Loucy (cell line): ENCODE measurements at regions not wholly inside any gene's neighbourhood (a gene's known extent, or its start where the extent isn't known, plus 50 kb on each side); places are given as distances from the start of the nearest gene placed in this dataset.

Source experiments
- H2AFZ ChIP-seq: fragments of 200-600 bp; sonication (generic); 2 replicates; pipeline ENCODE4 v1.6.0; 2016; ENCODE audit warnings: antibody characterized with exemption, mild to moderate bottlenecking, low read length, moderate library complexity
- H3F3A ChIP-seq: fragments of 200-600 bp; 2 replicates; pipeline ENCODE4 v1.6.0; 2016; ENCODE audit warnings: antibody characterized with exemption, low read depth, mild to moderate bottlenecking
- H3K27me3 ChIP-seq: fragments of 200-600 bp; sonication (generic); 2 replicates; pipeline ENCODE4 v1.6.1; 2014; ENCODE audit warnings: low read length, mild to moderate bottlenecking; ENCODE audit not compliant: insufficient read depth, poor library complexity, severe bottlenecking
- H3K36me3 ChIP-seq: fragments of 200-600 bp; sonication (generic); 2 replicates; pipeline ENCODE4 v1.6.1; 2016; ENCODE audit warnings: low read length; ENCODE audit not compliant: insufficient read depth
- H3K4me1 ChIP-seq: fragments of 200-600 bp; sonication (generic); 2 replicates; pipeline ENCODE4 v1.5.1; 2014; ENCODE audit warnings: low read length, mild to moderate bottlenecking; ENCODE audit not compliant: insufficient read depth, poor library complexity, severe bottlenecking
- H3K4me2 ChIP-seq: fragments of 200-600 bp; sonication (generic); 2 replicates; pipeline ENCODE4 v1.6.0; 2014; ENCODE audit warnings: antibody characterized with exemption, low read length, low read depth, mild to moderate bottlenecking; ENCODE audit not compliant: poor library complexity, severe bottlenecking
- H3K4me3 ChIP-seq: fragments of 200-600 bp; sonication (generic); 2 replicates; pipeline ENCODE4 v1.5.1; 2014; ENCODE audit warnings: low read length, mild to moderate bottlenecking, mixed read lengths; ENCODE audit not compliant: poor library complexity, severe bottlenecking
- H3K79me2 ChIP-seq: fragments of 200-600 bp; sonication (generic); 2 replicates; pipeline ENCODE4 v1.6.1; 2014; ENCODE audit warnings: low read length; ENCODE audit not compliant: insufficient read depth
- H3K9ac ChIP-seq: fragments of 200-600 bp; sonication (generic); 2 replicates; pipeline ENCODE4 v1.6.0; 2014; ENCODE audit warnings: mild to moderate bottlenecking, low read depth, low read length, moderate library complexity; ENCODE audit not compliant: poor library complexity, severe bottlenecking
- H3K9me2 ChIP-seq: fragments of 200-600 bp; sonication (generic); replicated peaks from 2 replicates; pipeline ENCODE4 v1.6.1; 2016; ENCODE audit warnings: low read depth, low read length, mixed read lengths
- H3K9me3 ChIP-seq: fragments of 200-600 bp; sonication (generic); 2 replicates; pipeline ENCODE4 v1.6.1; 2014; ENCODE audit warnings: mild to moderate bottlenecking, antibody characterized with exemption, low read length, low read depth; ENCODE audit not compliant: insufficient read depth
- H4K20me1 ChIP-seq: fragments of 200-600 bp; sonication (generic); 2 replicates; pipeline ENCODE4 v1.6.0; 2014; ENCODE audit warnings: antibody characterized with exemption, low read length, mild to moderate bottlenecking; ENCODE audit not compliant: insufficient read depth, poor library complexity, severe bottlenecking
- EZH2phosphoT487 ChIP-seq: fragments of 200-600 bp; IDR thresholded peaks from 2 replicates; pipeline ENCODE4 v1.6.1; 2018; ENCODE audit warnings: antibody characterized with exemption, mild to moderate bottlenecking, moderate library complexity, borderline replicate concordance
- TF ChIP-seq, protein P1 (sequence below): fragments of 200-600 bp; sonication (generic); conservative IDR thresholded peaks from 2 replicates; pipeline ENCODE4 v1.5.1; 2014; ENCODE audit warnings: mild to moderate bottlenecking, antibody characterized with exemption, low read length

DNA sequence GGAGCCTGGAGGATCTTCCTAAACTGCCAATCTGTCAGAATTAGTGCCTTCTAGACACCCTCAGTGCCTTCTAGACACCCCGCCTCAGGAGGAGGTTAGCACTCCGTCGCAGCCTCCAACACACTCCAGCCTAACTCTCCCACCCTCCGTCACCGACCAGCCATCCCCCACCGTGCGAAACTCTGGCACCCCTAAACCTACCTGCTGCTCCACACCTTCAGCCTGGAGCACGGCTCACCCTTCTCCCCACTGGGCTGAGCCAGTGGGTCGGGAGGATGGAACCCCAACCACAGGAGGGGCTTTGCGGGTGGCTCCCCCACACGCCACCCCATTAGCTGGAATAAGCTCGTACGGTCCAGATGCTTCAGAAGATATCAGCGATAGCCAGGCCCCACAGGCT lies 468.9 kb upstream of the HS6ST1 start:
- peaks cover 8% of the 10 kb centered on the region for H3K4me1 ChIP-seq
- H3K4me3 ChIP-seq: no peak overlapping the region
- no peaks in the 10 kb centered on the region for H3F3A ChIP-seq
- no peaks in the 10 kb centered on the region for H3K9me3 ChIP-seq
- H3K27me3 ChIP-seq: no peaks in the 10 kb centered on the region
- no peak overlapping the region for H3K9ac ChIP-seq
- H2AFZ ChIP-seq: no peak overlapping the region
- no peak for TF ChIP-seq EZH2phosphoT487
- TF ChIP-seq, protein P1, sequence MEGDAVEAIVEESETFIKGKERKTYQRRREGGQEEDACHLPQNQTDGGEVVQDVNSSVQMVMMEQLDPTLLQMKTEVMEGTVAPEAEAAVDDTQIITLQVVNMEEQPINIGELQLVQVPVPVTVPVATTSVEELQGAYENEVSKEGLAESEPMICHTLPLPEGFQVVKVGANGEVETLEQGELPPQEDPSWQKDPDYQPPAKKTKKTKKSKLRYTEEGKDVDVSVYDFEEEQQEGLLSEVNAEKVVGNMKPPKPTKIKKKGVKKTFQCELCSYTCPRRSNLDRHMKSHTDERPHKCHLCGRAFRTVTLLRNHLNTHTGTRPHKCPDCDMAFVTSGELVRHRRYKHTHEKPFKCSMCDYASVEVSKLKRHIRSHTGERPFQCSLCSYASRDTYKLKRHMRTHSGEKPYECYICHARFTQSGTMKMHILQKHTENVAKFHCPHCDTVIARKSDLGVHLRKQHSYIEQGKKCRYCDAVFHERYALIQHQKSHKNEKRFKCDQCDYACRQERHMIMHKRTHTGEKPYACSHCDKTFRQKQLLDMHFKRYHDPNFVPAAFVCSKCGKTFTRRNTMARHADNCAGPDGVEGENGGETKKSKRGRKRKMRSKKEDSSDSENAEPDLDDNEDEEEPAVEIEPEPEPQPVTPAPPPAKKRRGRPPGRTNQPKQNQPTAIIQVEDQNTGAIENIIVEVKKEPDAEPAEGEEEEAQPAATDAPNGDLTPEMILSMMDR: no peak
- no peaks in the 10 kb centered on the region for H3K79me2 ChIP-seq
- no peaks in the 10 kb centered on the region for H3K9me2 ChIP-seq
- H3K36me3 ChIP-seq: no peaks in the 10 kb centered on the region
- no peak overlapping the region for H3K4me2 ChIP-seq
- H4K20me1 ChIP-seq: no peaks in the 10 kb centered on the region

DNA sequence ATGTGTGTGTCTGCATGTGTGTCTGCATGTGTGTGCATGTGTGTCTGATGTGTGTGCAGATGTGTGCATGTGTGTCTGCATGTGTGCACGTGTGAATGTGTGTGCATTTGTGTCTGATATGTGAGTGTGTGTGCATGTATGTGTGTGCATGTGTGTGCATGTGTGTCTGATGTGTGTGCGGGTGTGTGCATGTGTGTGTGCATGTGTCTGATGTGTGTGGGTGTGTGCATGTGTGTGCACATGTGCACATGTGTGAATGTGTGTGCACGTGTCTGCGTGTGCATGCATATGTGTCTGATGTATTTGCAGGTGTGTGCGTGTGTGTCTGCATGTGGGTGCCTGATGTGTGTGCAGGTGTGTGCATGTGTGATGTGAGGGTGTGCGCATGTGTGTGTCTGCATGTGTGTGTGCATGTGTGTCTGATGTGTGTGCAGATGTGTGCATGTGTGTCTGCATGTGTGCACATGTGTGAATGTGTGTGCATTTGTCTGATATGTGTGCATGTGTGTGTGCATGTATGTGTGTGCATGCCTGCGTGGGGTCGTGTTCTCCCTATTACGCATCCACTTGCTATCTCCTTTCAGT lies 470.1 kb upstream of the HS6ST1 start:
- H2AFZ ChIP-seq: no peak overlapping the region
- no peaks in the 10 kb centered on the region for H3K9me3 ChIP-seq
- H3K27me3 ChIP-seq: no peaks in the 10 kb centered on the region
- no peak overlapping the region for H3K9ac ChIP-seq
- H3F3A ChIP-seq: no peaks in the 10 kb centered on the region
- H3K9me2 ChIP-seq: no peaks in the 10 kb centered on the region
- no peaks in the 10 kb centered on the region for H3K79me2 ChIP-seq
- no peaks in the 10 kb centered on the region for H3K36me3 ChIP-seq
- H3K4me3 ChIP-seq: no peak overlapping the region
- H3K4me2 ChIP-seq: no peak overlapping the region
- peaks cover 8% of the 10 kb centered on the region for H3K4me1 ChIP-seq
- TF ChIP-seq, protein P1: no peak
- TF ChIP-seq EZH2phosphoT487: no peak
- H4K20me1 ChIP-seq: no peaks in the 10 kb centered on the region

DNA sequence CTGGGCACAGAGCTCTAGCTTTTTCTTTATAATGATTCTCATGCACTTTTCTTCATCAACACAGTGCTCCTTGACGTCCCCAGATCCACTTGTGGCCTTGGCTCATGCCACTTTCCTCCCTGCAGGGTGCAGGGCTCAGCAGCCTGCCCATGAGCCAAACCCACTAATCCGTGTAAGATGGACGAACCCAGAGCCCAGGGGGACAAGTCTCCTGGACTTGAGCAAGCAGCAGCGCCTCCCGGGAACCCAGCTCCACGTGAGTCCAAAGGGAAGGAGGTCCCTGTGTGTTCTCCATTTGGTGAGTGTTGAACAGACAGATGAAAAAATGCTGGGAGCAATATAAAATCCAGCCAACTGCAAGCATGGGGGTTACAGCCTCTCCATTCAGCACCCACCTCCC lies 470.6 kb upstream of the HS6ST1 start:
- Histone ChIP-seq H3K79me2 (no peaks in the 10 kb centered on the region), H4K20me1 (no peaks in the 10 kb centered on the region), H3K4me1 (peaks cover 8% of the 10 kb centered on the region), H3K9ac (no peak overlapping the region), H3K27me3 (no peaks in the 10 kb centered on the region), H3F3A (no peaks in the 10 kb centered on the region), H2AFZ (no peak overlapping the region), H3K9me2 (no peaks in the 10 kb centered on the region), H3K4me2 (no peak overlapping the region), H3K4me3 (no peak overlapping the region), H3K9me3 (no peaks in the 10 kb centered on the region), H3K36me3 (no peaks in the 10 kb centered on the region)
- TF ChIP-seq, protein P1: no peak
- TF ChIP-seq EZH2phosphoT487: no peak
